Neural progenitor cell (in vitro differentiated cells): ENCODE measurements at regions not wholly inside any gene's neighbourhood (a gene's known extent, or its start where the extent isn't known, plus 50 kb on each side); places are given as distances from the start of the nearest gene placed in this dataset.

ENCODE experiments used
- EZH2 ChIP-seq: fragments of 200-600 bp; sonication (generic); IDR thresholded peaks from 2 replicates; pipeline ENCODE4 v1.6.1; 2017; ENCODE audit warnings: antibody characterized with exemption, mild to moderate bottlenecking, moderate library complexity
- EZH2phosphoT487 ChIP-seq: fragments of 200-600 bp; sonication (generic); IDR thresholded peaks from 2 replicates; pipeline ENCODE4 v1.6.1; 2017; ENCODE audit warnings: antibody characterized with exemption
- TF ChIP-seq, protein P1 (sequence below): fragments of 200-600 bp; sonication (generic); IDR thresholded peaks from 2 replicates; pipeline ENCODE4 v1.5.1; 2017; ENCODE audit warnings: antibody characterized with exemption, mild to moderate bottlenecking

GRCh38 chr5:101473483-101473882 is 570.4 kb upstream of the ST8SIA4 start:
- TF ChIP-seq, protein P1, sequence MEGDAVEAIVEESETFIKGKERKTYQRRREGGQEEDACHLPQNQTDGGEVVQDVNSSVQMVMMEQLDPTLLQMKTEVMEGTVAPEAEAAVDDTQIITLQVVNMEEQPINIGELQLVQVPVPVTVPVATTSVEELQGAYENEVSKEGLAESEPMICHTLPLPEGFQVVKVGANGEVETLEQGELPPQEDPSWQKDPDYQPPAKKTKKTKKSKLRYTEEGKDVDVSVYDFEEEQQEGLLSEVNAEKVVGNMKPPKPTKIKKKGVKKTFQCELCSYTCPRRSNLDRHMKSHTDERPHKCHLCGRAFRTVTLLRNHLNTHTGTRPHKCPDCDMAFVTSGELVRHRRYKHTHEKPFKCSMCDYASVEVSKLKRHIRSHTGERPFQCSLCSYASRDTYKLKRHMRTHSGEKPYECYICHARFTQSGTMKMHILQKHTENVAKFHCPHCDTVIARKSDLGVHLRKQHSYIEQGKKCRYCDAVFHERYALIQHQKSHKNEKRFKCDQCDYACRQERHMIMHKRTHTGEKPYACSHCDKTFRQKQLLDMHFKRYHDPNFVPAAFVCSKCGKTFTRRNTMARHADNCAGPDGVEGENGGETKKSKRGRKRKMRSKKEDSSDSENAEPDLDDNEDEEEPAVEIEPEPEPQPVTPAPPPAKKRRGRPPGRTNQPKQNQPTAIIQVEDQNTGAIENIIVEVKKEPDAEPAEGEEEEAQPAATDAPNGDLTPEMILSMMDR, result no peak
- TF ChIP-seq EZH2 (no peak), EZH2phosphoT487 (no peak)
